Mesendoderm (in vitro differentiated cells): ENCODE measurements at regions not wholly inside any gene's neighbourhood (a gene's known extent, or its start where the extent isn't known, plus 50 kb on each side); places are given as distances from the start of the nearest gene placed in this dataset.
"Not testable (repeated sequence)": the region's sequence is repeated elsewhere in the genome, so short reads cannot be mapped to it uniquely, and the experiment has no call there.

Experiments
- DNase-seq: peaks from one replicate; pipeline ENCODE4 v3.0.0; 2013
- H2AK5ac ChIP-seq: 2 replicates; pipeline ENCODE4 v1.6.1; 2013; ENCODE audit warnings: low read length, inconsistent platforms
- H2BK120ac ChIP-seq: 2 replicates; pipeline ENCODE4 v1.6.1; 2013; ENCODE audit warnings: low read depth, mild to moderate bottlenecking, low read length, moderate library complexity, mixed read lengths
- H2BK15ac ChIP-seq: replicated peaks from 2 replicates; pipeline ENCODE4 v1.6.1; 2013; ENCODE audit warnings: low read depth, mild to moderate bottlenecking, moderate library complexity
- H2BK5ac ChIP-seq: 2 replicates; pipeline ENCODE4 v1.6.1; 2013; ENCODE audit warnings: low read length, inconsistent platforms
- H3K18ac ChIP-seq: 2 replicates; pipeline ENCODE4 v1.6.1; 2013; ENCODE audit warnings: mild to moderate bottlenecking, low read length, mixed read lengths
- H3K23ac ChIP-seq: one replicate; pipeline ENCODE4 v1.6.1; 2013; ENCODE audit warnings: low read length
- H3K27ac ChIP-seq: 2 replicates; pipeline ENCODE4 v1.5.1; 2013; ENCODE audit warnings: low read depth, mild to moderate bottlenecking, inconsistent platforms, low read length, moderate library complexity
- H3K27me3 ChIP-seq: 2 replicates; pipeline ENCODE4 v1.6.1; 2013; ENCODE audit warnings: low read length, control low read depth, mild to moderate bottlenecking, inconsistent platforms; ENCODE audit not compliant: insufficient read depth, poor library complexity
- H3K36me3 ChIP-seq: 2 replicates; pipeline ENCODE4 v1.6.1; 2013; ENCODE audit warnings: low read length, inconsistent platforms; ENCODE audit not compliant: control insufficient read depth, insufficient read depth
- H3K4ac ChIP-seq: one replicate; pipeline ENCODE4 v1.6.1; 2013; ENCODE audit warnings: low read depth, mild to moderate bottlenecking, low read length, moderate library complexity
- H3K4me1 ChIP-seq: 2 replicates; pipeline ENCODE4 v1.6.1; 2013; ENCODE audit warnings: low read depth, low read length, inconsistent platforms; ENCODE audit not compliant: control insufficient read depth
- H3K4me2 ChIP-seq: 2 replicates; pipeline ENCODE4 v1.6.1; 2013; ENCODE audit warnings: low read length
- H3K4me3 ChIP-seq: 2 replicates; pipeline ENCODE4 v1.5.1; 2013; ENCODE audit warnings: mild to moderate bottlenecking, low read length
- H3K56ac ChIP-seq: one replicate; pipeline ENCODE4 v1.6.1; 2013; ENCODE audit warnings: low read length
- H3K79me1 ChIP-seq: 2 replicates; pipeline ENCODE4 v1.6.1; 2013; ENCODE audit warnings: low read length, inconsistent platforms
- H3K79me2 ChIP-seq: 2 replicates; pipeline ENCODE4 v1.6.1; 2013; ENCODE audit warnings: mild to moderate bottlenecking, low read length; ENCODE audit not compliant: control insufficient read depth, insufficient read depth
- H3K9ac ChIP-seq: 2 replicates; pipeline ENCODE4 v1.6.1; 2013; ENCODE audit warnings: low read length, inconsistent platforms
- H4K5ac ChIP-seq: one replicate; pipeline ENCODE4 v1.6.1; 2013; ENCODE audit warnings: low read length
- H4K8ac ChIP-seq: one replicate; pipeline ENCODE4 v1.6.1; 2013; ENCODE audit warnings: low read depth, mild to moderate bottlenecking, control low read depth, low read length, moderate library complexity
- WGBS: extraction: QIAGEN DNeasy Blood & Tissue Kit; methylation state at CpG from one replicate; pipeline ENCODE4 v1.1.7; 2013; ENCODE audit warnings: low lambda C conversion rate, missing lambda C conversion rate; ENCODE audit not compliant: insufficient coverage; ENCODE audit errors: extremely low coverage; 5-methylcytosine and 5-hydroxymethylcytosine counted together

GRCh38 chr6:60663199-60663598, 1622.8 kb downstream of the KHDRBS2 start:
- H3K27me3 ChIP-seq, H3K79me2 ChIP-seq, H4K5ac ChIP-seq, DNase-seq, H3K4ac ChIP-seq, H2BK15ac ChIP-seq, H3K27ac ChIP-seq, H2AK5ac ChIP-seq, H3K79me1 ChIP-seq, H3K23ac ChIP-seq, H3K4me3 ChIP-seq, H3K9ac ChIP-seq, H3K4me1 ChIP-seq, H2BK120ac ChIP-seq, H3K4me2 ChIP-seq, H3K36me3 ChIP-seq, H3K18ac ChIP-seq, H3K56ac ChIP-seq, H4K8ac ChIP-seq, H2BK5ac ChIP-seq: not testable (repeated sequence)
- WGBS, result no CpG with 5 or more reads among the region's 5 CpGs

- WGBS, result no CpG with 5 or more reads among the region's 1 CpG
- Histone ChIP-seq H3K4me3 (no peak overlapping the region), H2BK5ac (no peak overlapping the region), H2BK120ac (no peak overlapping the region), H3K79me1 (no peaks in the 10 kb centered on the region), H2BK15ac (no peak overlapping the region), H3K27me3 (no peaks in the 10 kb centered on the region), H3K36me3 (no peaks in the 10 kb centered on the region), H3K56ac (no peak overlapping the region), H3K18ac (no peak overlapping the region), H3K4me1 (no peaks in the 10 kb centered on the region), H3K27ac (no peak overlapping the region), H4K5ac (no peak overlapping the region), H3K4me2 (no peak overlapping the region), H3K79me2 (no peaks in the 10 kb centered on the region), H3K9ac (no peak overlapping the region), H2AK5ac (no peak overlapping the region), H3K4ac (no peak overlapping the region), H4K8ac (no peak overlapping the region), H3K23ac (no peak overlapping the region)
- peak; percentile 11 for DNase-seq
Measured at GRCh38 chr6:60643870-60644269, 1642.2 kb downstream of the KHDRBS2 start.

GRCh38 chr6:60639185-60639584, 1646.8 kb downstream of the KHDRBS2 start:
- H2BK5ac ChIP-seq, H3K79me1 ChIP-seq, H2AK5ac ChIP-seq, H3K36me3 ChIP-seq, H3K56ac ChIP-seq, H3K23ac ChIP-seq, H4K5ac ChIP-seq, H3K4ac ChIP-seq, H2BK15ac ChIP-seq, H3K4me3 ChIP-seq, H3K4me1 ChIP-seq, H3K27me3 ChIP-seq, H3K79me2 ChIP-seq, H3K4me2 ChIP-seq, H2BK120ac ChIP-seq, H3K18ac ChIP-seq, H3K27ac ChIP-seq, H3K9ac ChIP-seq, H4K8ac ChIP-seq: not testable (repeated sequence)
- peak; percentile 14 for DNase-seq
